Stimulated activated effector memory CD8-positive, alpha-beta T cell treated with anti-CD3 and anti-CD28 coated beads, Interleukin-12 subunit alpha, Interleukin-12 subunit beta, amount 100 ng/mL, for 72 hours (primary cell): ENCODE measurements at regions not wholly inside any gene's neighbourhood (a gene's known extent, or its start where the extent isn't known, plus 50 kb on each side); places are given as distances from the start of the nearest gene placed in this dataset.
A peak's percentile ranks its signal among the peaks of the same experiment; 100 is the strongest.

Experiments used
- ATAC-seq: fragments of 150-1000 bp; cut with Tn5 transposase; 2 replicates; pipeline ENCODE4 v1.10.0; 2021
- DNase-seq, 2 donors: peaks; one replicate each; pipeline ENCODE4 v3.0.0; 2021 to 2022; ENCODE audit warnings: low spot score in 2 of 2
- H3K27ac Mint-ChIP-seq: one replicate; pipeline ENCODE4 v1.8.0; 2022; ENCODE audit warnings: mild to moderate bottlenecking, mixed read lengths
- H3K36me3 Mint-ChIP-seq: one replicate; pipeline ENCODE4 v1.8.0; 2022; ENCODE audit warnings: mild to moderate bottlenecking, mixed read lengths
- H3K4me1 Mint-ChIP-seq: one replicate; pipeline ENCODE4 v1.8.0; 2022; ENCODE audit warnings: mixed read lengths
- H3K4me3 Mint-ChIP-seq: one replicate; pipeline ENCODE4 v1.8.0; 2022; ENCODE audit warnings: mild to moderate bottlenecking, mixed read lengths
- H3K9me3 Mint-ChIP-seq: one replicate; pipeline ENCODE4 v1.8.0; 2022; ENCODE audit warnings: mixed read lengths

- ATAC-seq (no peak), DNase-seq (peak in 1 of 2 donors; percentile 32)
- Mint-ChIP-seq H3K36me3 (no peaks in the 10 kb centered on the region), H3K4me3 (no peak overlapping the region), H3K9me3 (no peaks in the 10 kb centered on the region), H3K4me1 (no peaks in the 10 kb centered on the region), H3K27ac (no peak overlapping the region)
Measured at GRCh38 chr2:217749008-217749407, 253.8 kb downstream of the TNS1 start.

DNA sequence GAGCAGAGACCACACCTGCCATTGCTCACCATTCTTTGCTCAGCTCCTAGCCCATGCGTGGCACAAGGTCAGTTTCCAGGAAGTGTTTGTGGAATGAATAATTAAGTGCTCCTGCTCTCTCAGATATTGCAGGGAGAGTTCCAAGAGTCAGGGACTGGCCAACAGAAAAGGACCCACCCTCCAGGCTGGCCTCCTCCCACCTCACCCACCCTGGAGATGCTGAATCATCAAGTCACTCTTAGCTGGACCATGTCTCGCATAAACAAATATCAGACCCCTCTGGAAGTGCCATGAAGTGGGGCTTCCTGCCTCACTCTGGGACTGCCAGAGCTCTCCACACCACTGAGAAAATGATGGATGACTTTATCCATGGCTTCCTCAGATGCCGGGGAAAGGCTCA lies 256.0 kb downstream of the TNS1 start:
- ATAC-seq (no peak), DNase-seq (no peak)
- Mint-ChIP-seq H3K9me3 (no peaks in the 10 kb centered on the region), H3K27ac (no peak overlapping the region), H3K4me3 (no peak overlapping the region), H3K36me3 (no peaks in the 10 kb centered on the region), H3K4me1 (no peaks in the 10 kb centered on the region)

DNA sequence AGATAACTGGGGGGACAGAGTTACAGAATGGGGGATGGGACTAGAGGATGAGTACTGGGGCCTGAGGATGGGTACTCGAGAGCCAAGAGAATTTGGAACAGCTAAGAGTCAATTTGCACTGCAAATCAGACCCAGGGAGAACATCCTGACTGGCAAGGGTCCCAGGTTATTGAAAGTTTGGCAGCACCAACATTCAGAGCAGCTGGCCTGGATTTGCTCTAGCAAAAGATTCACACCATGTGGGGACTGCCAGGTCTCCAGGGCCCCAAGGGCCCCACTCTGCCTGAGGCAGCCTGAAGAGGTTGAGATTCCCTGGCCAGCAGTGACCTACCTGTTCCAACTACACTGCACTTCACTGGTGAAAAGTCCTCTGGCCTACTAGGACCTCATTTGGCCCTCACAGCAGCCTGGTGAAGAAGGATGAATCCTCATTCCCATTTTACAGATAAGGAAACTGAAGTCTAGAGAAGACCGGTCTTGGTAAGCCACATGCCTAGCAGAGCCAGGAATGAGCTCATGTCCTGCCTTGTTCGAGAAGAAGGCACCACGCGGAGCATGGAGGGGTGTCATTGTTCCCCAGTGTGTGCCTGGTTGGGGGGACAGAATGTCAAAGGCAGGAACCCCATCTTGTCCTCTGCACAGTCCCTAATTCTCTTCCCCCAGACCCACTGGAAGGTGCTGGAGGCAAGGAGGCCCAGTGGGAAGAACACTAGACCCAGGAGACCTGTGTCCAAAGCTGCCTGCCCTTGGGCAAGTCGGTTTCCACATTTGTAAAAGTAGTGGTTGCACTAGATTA lies 258.6 kb downstream of the TNS1 start:
- ATAC-seq (peak; percentile 19), DNase-seq (peak in 1 of 2 donors; percentile 42)
- Mint-ChIP-seq H3K9me3 (no peaks in the 10 kb centered on the region), H3K4me3 (no peak overlapping the region), H3K36me3 (no peaks in the 10 kb centered on the region), H3K27ac (no peak overlapping the region), H3K4me1 (no peaks in the 10 kb centered on the region)

- H3K4me1 Mint-ChIP-seq = no peaks in the 10 kb centered on the region
- DNase-seq = peak in 1 of 2 donors; percentile 17
- H3K36me3 Mint-ChIP-seq = no peaks in the 10 kb centered on the region
- H3K27ac Mint-ChIP-seq = no peak overlapping the region
- H3K9me3 Mint-ChIP-seq = no peaks in the 10 kb centered on the region
- no peak overlapping the region for H3K4me3 Mint-ChIP-seq
- no peak for ATAC-seq
Measured at GRCh38 chr2:217743407-217743806, 259.4 kb downstream of the TNS1 start.

GRCh38 chr2:217742841-217743240 lies 260.0 kb downstream of the TNS1 start:
- no peaks in the 10 kb centered on the region for H3K4me1 Mint-ChIP-seq
- no peak overlapping the region for H3K4me3 Mint-ChIP-seq
- no peak overlapping the region for H3K27ac Mint-ChIP-seq
- DNase-seq = no peak
- H3K36me3 Mint-ChIP-seq = no peaks in the 10 kb centered on the region
- no peak for ATAC-seq
- no peaks in the 10 kb centered on the region for H3K9me3 Mint-ChIP-seq

DNA sequence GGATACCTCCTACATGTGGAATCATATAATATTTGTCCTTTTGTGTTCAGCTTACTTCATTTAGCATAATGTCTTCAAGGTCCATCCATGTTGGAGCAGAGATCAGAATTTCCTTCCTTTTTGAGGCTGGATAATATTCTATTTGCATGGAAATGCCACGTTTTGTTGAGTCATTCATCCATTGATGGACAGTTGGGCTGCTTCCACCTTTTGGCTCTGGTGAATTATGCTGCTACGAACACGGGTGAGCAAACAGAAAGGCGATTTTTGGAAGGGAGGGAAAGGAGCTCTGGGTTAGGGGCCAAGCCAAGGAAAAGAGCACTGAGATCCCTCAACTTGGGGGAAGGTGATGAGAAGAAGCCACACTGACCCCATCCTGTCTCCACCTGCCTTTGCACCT lies 260.5 kb downstream of the TNS1 start:
- Mint-ChIP-seq H3K4me1 (no peaks in the 10 kb centered on the region), H3K4me3 (no peak overlapping the region), H3K27ac (no peak overlapping the region), H3K36me3 (no peaks in the 10 kb centered on the region), H3K9me3 (no peaks in the 10 kb centered on the region)
- DNase-seq = no peak
- no peak for ATAC-seq

DNA sequence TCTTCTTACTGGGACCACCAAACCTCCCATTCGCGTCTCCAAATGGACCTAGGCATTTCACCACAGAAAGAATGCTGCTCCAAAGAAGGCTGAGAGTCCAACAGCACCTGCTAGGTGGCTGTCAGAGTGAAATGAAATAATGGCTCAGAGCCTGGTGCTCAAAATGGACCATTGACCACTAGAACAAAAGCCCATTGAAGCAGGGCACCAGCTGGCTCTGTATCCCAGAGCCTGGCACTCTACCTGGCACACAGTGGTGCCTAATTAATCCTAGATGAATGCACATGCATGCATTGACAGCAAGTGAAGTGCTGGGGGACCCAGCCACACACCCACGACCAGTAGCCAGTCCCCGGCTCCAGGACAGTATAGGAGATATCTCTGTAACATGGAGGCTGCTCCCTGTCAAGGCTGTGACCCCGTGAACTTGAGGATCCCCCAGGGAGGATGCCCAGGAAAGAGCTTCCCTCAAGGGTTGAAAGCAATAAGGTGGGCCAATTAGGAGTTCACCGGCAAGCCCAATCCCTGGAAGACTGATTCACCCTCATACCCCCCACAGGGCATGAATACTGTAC lies 261.3 kb downstream of the TNS1 start:
- H3K4me1 Mint-ChIP-seq = no peaks in the 10 kb centered on the region
- no peaks in the 10 kb centered on the region for H3K36me3 Mint-ChIP-seq
- no peak for ATAC-seq

DNA sequence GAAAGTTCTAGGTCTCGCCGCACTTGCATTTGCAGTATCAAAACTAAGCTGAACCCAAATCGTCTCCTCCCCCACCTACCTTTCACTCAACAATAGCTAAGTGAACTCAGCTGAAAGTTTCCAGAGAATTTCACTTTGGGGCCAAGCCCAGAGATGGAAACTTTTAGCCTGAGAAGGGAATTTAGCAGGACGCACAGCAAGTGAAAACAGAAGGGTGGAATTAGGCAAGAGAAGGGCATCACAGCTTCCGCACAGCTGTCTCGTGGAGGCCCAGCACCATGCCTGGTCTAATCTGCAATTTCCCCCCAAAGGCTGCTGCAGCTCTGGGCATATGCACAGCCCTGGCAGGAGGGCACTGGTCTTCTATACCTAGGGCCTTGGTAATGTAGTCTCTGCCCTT lies 262.0 kb downstream of the TNS1 start:
- Mint-ChIP-seq H3K9me3 (no peaks in the 10 kb centered on the region), H3K36me3 (no peaks in the 10 kb centered on the region), H3K27ac (no peak overlapping the region), H3K4me3 (no peak overlapping the region), H3K4me1 (peaks cover under 1% of the 10 kb centered on the region)
- no peak for ATAC-seq
- DNase-seq = no peak

More for the DNA sequence above, 261.3 kb downstream of the TNS1 start:
- Mint-ChIP-seq H3K4me3 (no peak overlapping the region), H3K9me3 (no peaks in the 10 kb centered on the region), H3K27ac (no peak overlapping the region)
- DNase-seq = no peak

DNA sequence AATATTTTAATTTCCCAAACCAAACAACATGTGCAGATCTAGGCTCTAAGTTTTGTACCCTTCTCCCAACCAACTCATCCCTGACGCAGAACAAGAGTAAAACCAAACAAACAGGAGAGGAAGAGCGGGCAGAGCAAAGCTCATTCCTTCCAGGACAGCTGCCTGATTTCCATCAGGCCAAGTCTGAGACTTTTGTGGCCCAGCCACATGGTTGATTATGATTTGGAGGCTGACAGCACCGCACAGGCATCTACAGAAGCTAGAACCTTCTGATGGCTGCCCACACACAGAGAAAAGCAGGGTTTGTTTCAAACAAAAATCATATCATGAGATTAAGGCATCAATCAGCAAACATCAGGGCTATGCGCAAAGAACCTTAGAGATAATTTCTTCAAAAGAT lies 262.6 kb downstream of the TNS1 start:
- no peak overlapping the region for H3K27ac Mint-ChIP-seq
- peaks cover 6% of the 10 kb centered on the region for H3K4me1 Mint-ChIP-seq
- H3K9me3 Mint-ChIP-seq = no peaks in the 10 kb centered on the region
- no peak overlapping the region for H3K4me3 Mint-ChIP-seq
- no peaks in the 10 kb centered on the region for H3K36me3 Mint-ChIP-seq
- ATAC-seq (no peak), DNase-seq (no peak)

DNA sequence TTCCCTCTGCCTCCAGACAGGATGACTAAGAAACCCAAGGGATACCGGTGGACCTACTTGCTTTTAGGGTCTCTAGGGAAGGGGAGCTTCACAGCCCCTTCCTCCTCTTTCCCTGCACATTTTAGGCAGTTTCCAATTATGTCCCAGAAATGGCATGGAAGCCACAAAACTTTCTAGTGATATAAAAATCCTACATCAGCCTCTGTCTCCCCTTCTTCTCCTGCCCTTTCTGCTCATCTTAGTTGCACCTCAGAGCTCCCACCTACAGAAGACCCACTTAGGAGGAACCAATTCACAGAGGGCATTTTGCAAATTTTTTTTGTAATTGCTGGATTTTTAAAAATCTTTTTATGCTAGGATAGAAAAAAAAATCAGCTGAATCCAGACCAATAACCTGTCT lies 263.1 kb downstream of the TNS1 start:
- H3K4me3 Mint-ChIP-seq = no peak overlapping the region
- no peaks in the 10 kb centered on the region for H3K36me3 Mint-ChIP-seq
- H3K4me1 Mint-ChIP-seq = peaks cover 8% of the 10 kb centered on the region
- no peak overlapping the region for H3K27ac Mint-ChIP-seq
- DNase-seq (no peak), ATAC-seq (no peak)
- no peaks in the 10 kb centered on the region for H3K9me3 Mint-ChIP-seq

- H3K4me1 Mint-ChIP-seq = peaks cover 8% of the 10 kb centered on the region
- ATAC-seq = no peak
- no peaks in the 10 kb centered on the region for H3K9me3 Mint-ChIP-seq
- no peak for DNase-seq
- no peaks in the 10 kb centered on the region for H3K36me3 Mint-ChIP-seq
- H3K4me3 Mint-ChIP-seq = no peak overlapping the region
- H3K27ac Mint-ChIP-seq = peak overlapping the region; percentile 29
Measured at GRCh38 chr2:217738061-217738460, 264.7 kb downstream of the TNS1 start.

DNA sequence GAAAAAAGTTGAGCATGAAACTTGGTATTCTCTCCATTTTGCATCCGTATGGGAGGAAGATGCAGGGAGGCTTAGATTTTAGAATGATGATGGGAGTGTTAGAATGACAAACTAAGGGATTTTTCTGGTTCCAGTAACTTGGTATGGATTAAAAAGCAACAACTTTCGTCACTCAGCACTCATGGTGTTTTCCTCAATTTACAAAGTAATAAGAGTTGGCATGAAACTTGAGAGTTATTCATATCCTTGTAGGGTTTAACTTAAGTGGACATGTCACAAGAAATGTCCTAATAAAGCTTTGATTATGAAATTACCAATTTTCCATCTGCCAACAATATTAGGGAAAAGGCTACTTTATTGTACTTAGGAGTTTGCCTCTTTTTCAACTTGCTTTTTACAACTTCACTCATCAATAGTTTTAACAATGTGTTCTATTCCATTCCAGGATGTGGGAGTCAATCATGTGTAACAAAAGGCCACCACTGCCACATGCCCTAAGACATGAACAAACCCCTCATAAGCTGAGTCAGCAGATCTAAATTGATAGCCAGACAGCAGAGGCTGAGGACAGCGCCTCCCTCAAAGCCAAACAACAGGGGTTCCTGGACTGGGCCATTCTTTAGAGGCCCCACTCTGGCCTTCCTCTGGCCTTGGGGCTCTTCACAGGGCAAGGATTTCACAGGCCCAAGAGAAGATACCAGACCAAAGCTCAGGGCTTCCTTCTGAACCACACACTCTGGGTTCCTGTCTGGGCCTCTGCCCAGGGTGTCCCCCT lies 265.8 kb downstream of the TNS1 start:
- H3K9me3 Mint-ChIP-seq = no peaks in the 10 kb centered on the region
- H3K36me3 Mint-ChIP-seq = no peaks in the 10 kb centered on the region
- H3K4me1 Mint-ChIP-seq = peaks cover 8% of the 10 kb centered on the region
- no peak for ATAC-seq
- no peak overlapping the region for H3K4me3 Mint-ChIP-seq
- H3K27ac Mint-ChIP-seq = no peak overlapping the region
- DNase-seq = no peak

- H3K9me3 Mint-ChIP-seq = no peaks in the 10 kb centered on the region
- ATAC-seq (no peak), DNase-seq (no peak)
- peaks cover 8% of the 10 kb centered on the region for H3K4me1 Mint-ChIP-seq
- no peaks in the 10 kb centered on the region for H3K36me3 Mint-ChIP-seq
- no peak overlapping the region for H3K27ac Mint-ChIP-seq
- no peak overlapping the region for H3K4me3 Mint-ChIP-seq
Measured at GRCh38 chr2:217735899-217736298, 266.9 kb downstream of the TNS1 start.

DNA sequence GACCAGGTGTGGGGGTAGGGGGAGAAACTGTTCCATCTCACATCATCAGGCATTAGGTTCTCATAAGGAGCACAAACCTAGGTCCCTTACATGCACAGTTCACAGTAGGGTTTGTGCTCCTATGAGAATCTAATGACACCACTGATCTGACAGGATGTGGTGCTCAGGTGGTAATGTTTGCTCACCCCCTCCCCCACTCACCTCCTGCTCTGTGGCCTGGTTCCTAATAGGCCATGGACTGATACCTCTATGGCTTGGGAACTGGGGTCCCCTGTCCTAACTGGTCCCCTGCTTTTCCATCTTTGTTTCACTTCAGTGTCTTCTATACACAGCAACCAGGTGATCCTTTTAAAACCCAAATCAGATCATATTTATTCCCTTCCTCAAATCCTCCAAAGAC lies 267.8 kb downstream of the TNS1 start:
- H3K27ac Mint-ChIP-seq = no peak overlapping the region

DNA sequence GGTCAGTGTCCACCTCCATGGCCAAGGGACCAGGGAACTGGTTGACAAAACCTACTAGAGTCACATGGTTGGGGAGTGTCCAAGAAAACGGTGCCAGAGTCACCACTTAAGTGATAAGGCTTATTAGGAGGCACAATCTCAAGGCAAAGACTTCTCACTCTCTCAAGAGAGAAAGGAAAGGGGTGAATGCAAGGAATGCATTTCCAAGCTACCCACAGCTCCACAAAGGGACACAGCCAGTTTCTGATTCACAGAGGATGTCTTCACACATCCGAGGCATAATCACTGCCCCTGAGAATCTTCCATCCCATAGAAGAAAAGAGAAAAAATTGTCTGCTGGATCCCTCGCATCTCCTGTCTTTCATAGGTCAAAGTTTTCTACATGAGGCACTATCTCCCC lies 269.3 kb downstream of the TNS1 start:
- ATAC-seq (no peak), DNase-seq (no peak)
- no peak overlapping the region for H3K4me3 Mint-ChIP-seq
- H3K4me1 Mint-ChIP-seq = peaks cover 8% of the 10 kb centered on the region
- H3K27ac Mint-ChIP-seq = no peak overlapping the region
- no peaks in the 10 kb centered on the region for H3K36me3 Mint-ChIP-seq
- no peaks in the 10 kb centered on the region for H3K9me3 Mint-ChIP-seq

More for the DNA sequence above, 267.8 kb downstream of the TNS1 start:
- Mint-ChIP-seq H3K4me1 (peaks cover 8% of the 10 kb centered on the region), H3K4me3 (no peak overlapping the region), H3K9me3 (no peaks in the 10 kb centered on the region), H3K36me3 (no peaks in the 10 kb centered on the region)
- no peak for DNase-seq
- no peak for ATAC-seq

DNA sequence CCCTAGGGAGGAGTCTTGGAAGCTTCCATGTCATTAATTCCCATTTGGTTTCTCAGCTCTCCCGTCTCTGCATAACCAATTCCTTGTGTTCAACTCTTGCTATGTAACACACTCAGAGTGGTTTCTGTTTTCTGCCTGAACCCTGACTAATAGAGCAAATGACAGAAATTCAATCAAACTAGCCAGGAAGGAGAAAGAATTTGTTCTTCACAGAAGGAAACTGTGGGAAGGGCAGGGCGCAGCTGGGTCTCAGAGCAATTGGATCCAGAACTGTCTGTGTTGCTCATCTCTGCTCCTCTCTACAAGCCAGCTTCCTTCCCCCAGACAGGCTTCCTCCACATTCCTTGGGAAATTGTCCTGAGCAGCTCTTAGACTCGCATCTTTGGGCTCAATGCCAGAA lies 269.8 kb downstream of the TNS1 start:
- Mint-ChIP-seq H3K4me3 (no peak overlapping the region), H3K4me1 (peaks cover 8% of the 10 kb centered on the region), H3K27ac (no peak overlapping the region), H3K9me3 (no peaks in the 10 kb centered on the region), H3K36me3 (no peaks in the 10 kb centered on the region)
- DNase-seq (no peak), ATAC-seq (no peak)
